GM12872 (cell line): ENCODE measurements at regions not wholly inside any gene's neighbourhood (a gene's known extent, or its start where the extent isn't known, plus 50 kb on each side); places are given as distances from the start of the nearest gene placed in this dataset.

Experiments
- CTCF ChIP-seq: IDR thresholded peaks from 3 replicates; pipeline ENCODE4 v1.5.1; 2011; ENCODE audit warnings: low read depth, mild to moderate bottlenecking, low read length, moderate library complexity; ENCODE audit not compliant: insufficient read depth

GRCh38 chr5:72018143-72018803 is 89.0 kb upstream of the MAP1B start:
- peak; percentile 100 for TF ChIP-seq CTCF

- TF ChIP-seq CTCF = no peak
These were observed 86.9 kb upstream of the MAP1B start for GRCh38 chr5:72020161-72020983.

- TF ChIP-seq CTCF = no peak
These were observed 85.5 kb upstream of the MAP1B start for GRCh38 chr5:72021651-72022357.

- no peak for TF ChIP-seq CTCF
These were observed 78.9 kb upstream of the MAP1B start for GRCh38 chr5:72028382-72028781.

GRCh38 chr5:72030237-72030636 is 77.0 kb upstream of the MAP1B start:
- TF ChIP-seq CTCF = no peak

GRCh38 chr5:72032788-72033187 is 74.5 kb upstream of the MAP1B start:
- no peak for TF ChIP-seq CTCF

- TF ChIP-seq CTCF = no peak
These were observed 72.5 kb upstream of the MAP1B start for GRCh38 chr5:72034770-72035169.
